ENCODE measurements at regions not wholly inside any gene's neighbourhood (a gene's known extent, or its start where the extent isn't known, plus 50 kb on each side); places are given as distances from the start of the nearest gene placed in this dataset.

DNA sequence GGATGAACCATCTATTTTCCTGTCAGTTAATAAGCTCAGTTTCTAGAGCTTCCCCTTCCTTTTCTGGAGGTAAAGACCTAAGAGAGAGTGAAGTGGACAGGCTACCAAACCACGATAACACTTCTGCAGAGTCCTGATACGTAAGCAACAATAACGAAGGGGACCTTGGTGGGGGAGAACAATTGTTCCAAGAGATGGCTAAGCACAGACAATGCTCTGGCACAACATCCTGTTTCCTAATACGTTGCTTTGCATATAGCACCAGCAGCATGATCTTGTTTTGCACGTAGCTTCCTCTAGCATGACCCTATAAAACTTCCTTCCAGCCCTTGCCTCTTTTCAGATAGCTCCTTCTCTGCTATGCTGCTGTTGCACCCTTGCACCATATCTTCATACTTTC is 247.3 kb downstream of the RAD51AP2 start:
- CTCF ChIA-PET, result no interaction called here
- H3K36me3 ChIP-seq (ENCODE audit: control insufficient read depth, insufficient read depth, low read length), result no peaks in the 10 kb centered on the region
- TF ChIP-seq CTCF (IDR thresholded peaks at IDR 0.05; ENCODE audit: insufficient read depth, low read depth, low read length), result no peak
- no peaks in the 10 kb centered on the region for H3K27me3 ChIP-seq (ENCODE audit: control insufficient read depth, insufficient read depth, low read length)
- POLR2A ChIA-PET, result no interaction called here
- DNase-seq (ENCODE audit: low read depth), result no peak
- H3K4me3 ChIP-seq (ENCODE audit: low read depth, low read length), result no peak overlapping the region

DNA sequence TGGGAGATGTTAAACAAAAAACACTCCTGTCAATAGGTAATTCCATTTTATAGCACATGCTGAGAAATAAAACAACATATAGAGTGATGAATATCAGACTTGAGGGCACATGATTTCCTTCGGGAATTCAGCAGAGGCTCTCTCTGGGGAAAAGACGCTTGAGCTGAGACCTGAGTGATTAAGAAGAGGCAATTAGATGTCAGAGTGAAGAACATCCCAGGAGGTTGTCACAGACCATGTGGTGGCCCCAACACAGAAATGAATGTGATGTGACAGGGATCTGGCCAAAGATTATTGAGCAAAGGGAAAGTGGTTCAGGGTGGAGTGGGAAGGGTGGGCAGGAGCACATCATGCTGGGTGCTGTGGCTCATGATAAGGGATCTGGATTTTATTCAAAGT is 254.7 kb downstream of the RAD51AP2 start:
- no peak for DNase-seq (ENCODE audit: low read depth)
- Histone ChIP-seq H3K36me3 (ENCODE audit: control insufficient read depth, insufficient read depth, low read length) (no peaks in the 10 kb centered on the region), H3K4me3 (ENCODE audit: low read depth, low read length) (no peak overlapping the region), H3K27me3 (ENCODE audit: control insufficient read depth, insufficient read depth, low read length) (no peaks in the 10 kb centered on the region)
- POLR2A ChIA-PET, result no interaction called here
- CTCF ChIA-PET, result no interaction called here
- no peak for TF ChIP-seq CTCF (IDR thresholded peaks at IDR 0.05; ENCODE audit: insufficient read depth, low read depth, low read length)

GRCh38 chr2:17262854-17263569 is 255.2 kb downstream of the RAD51AP2 start:
- no peaks in the 10 kb centered on the region for H3K36me3 ChIP-seq (ENCODE audit: control insufficient read depth, insufficient read depth, low read length)
- CTCF ChIA-PET, result no interaction called here
- no peak overlapping the region for H3K4me3 ChIP-seq (ENCODE audit: low read depth, low read length)
- no peaks in the 10 kb centered on the region for H3K27me3 ChIP-seq (ENCODE audit: control insufficient read depth, insufficient read depth, low read length)
- no peak for DNase-seq (ENCODE audit: low read depth)
- POLR2A ChIA-PET, result no interaction called here
- TF ChIP-seq CTCF (IDR thresholded peaks at IDR 0.05; ENCODE audit: insufficient read depth, low read depth, low read length), result no peak

DNA sequence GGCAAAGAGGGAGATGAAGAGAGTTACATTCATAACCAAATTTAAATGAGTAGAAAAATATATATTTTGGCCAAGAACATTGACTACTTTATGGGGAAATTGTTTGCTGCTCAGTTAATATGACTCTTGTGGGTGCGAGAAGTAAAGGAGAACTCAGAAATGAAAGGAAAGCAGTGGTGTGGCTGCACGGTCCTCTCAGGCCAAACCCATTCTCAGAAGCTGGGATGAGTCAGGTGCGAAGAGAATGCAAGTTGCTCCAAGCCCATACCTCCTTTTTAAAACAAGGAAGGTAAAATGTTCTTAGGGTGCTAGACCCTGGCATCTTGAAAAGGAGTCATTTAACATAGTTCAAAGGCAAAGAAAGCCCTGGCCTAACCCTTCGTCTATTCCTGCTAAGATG is 258.6 kb downstream of the RAD51AP2 start:
- DNase-seq (ENCODE audit: low read depth), result no peak
- Histone ChIP-seq H3K36me3 (ENCODE audit: control insufficient read depth, insufficient read depth, low read length) (no peaks in the 10 kb centered on the region), H3K4me3 (ENCODE audit: low read depth, low read length) (no peak overlapping the region), H3K27me3 (ENCODE audit: control insufficient read depth, insufficient read depth, low read length) (no peaks in the 10 kb centered on the region)
- CTCF ChIA-PET, result no interaction called here
- no peak for TF ChIP-seq CTCF (IDR thresholded peaks at IDR 0.05; ENCODE audit: insufficient read depth, low read depth, low read length)
- POLR2A ChIA-PET, result no interaction called here

DNA sequence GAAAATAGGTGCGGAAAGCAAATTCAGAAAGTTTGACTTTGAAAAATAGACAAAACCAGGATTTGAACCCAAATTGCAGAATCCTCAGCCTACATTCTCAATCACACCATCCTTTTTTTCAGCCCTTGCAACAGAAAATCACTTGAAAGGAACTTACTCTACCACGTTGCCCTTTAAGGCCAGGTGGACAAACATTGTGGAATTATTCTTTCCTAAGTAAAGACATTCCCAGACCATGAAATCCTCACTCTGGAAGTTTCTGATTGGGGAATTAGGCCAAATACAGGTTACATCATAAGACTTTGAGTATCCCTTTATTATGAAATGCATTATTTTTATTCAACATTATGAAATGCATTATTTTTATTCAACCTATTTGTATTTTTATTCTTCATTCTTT is 259.4 kb downstream of the RAD51AP2 start:
- no peak for DNase-seq (ENCODE audit: low read depth)
- Histone ChIP-seq H3K4me3 (ENCODE audit: low read depth, low read length) (no peak overlapping the region), H3K36me3 (ENCODE audit: control insufficient read depth, insufficient read depth, low read length) (no peaks in the 10 kb centered on the region), H3K27me3 (ENCODE audit: control insufficient read depth, insufficient read depth, low read length) (no peaks in the 10 kb centered on the region)
- CTCF ChIA-PET, result no interaction called here
- no peak for TF ChIP-seq CTCF (IDR thresholded peaks at IDR 0.05; ENCODE audit: insufficient read depth, low read depth, low read length)
- POLR2A ChIA-PET, result no interaction called here

All from BJ (cell line).